ENCODE measurements at regions not wholly inside any gene's neighbourhood (a gene's known extent, or its start where the extent isn't known, plus 50 kb on each side); places are given as distances from the start of the nearest gene placed in this dataset.
A peak's percentile ranks its signal among the peaks of the same experiment; 100 is the strongest.

DNA sequence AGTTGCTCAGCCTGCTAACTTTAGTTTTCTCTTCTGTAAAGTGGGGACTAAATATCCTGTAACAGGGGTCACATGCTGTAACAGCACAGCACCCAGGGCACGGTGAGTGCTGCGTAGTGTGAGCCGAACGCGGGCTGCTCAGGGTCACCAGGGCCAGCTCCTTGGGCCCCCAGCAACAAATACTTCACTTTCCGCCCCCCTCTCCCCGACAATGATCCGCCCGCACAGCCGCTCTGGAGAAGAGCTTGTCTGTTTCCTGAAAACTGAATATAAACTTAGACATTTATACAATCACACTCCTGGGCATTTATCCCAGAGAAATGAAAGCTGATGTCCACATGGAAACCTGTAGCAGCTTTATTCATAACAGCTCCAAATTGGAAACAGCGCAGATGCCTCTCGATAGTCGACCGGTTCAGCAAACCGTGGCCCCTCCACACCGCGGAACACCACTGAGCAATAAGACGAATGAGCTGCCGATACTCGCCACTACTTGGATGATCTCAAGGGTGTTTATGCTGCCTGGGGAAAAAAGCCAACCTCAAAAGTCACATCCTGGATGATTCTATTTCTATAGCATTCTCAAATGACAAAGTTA, 267.2 kb downstream of the PARN start:
- DNase-seq (ENCODE audit: low read depth in 2 of 3, low spot score in 2 of 3), result no peak

GRCh38 chr16:14360326-14361037, 269.6 kb downstream of the PARN start:
- no peak for DNase-seq (ENCODE audit: low read depth in 2 of 3, low spot score in 2 of 3)

- no peak for DNase-seq (ENCODE audit: low read depth in 2 of 3, low spot score in 2 of 3)
These were observed 271.3 kb downstream of the PARN start for GRCh38 chr16:14358697-14359305.

DNA sequence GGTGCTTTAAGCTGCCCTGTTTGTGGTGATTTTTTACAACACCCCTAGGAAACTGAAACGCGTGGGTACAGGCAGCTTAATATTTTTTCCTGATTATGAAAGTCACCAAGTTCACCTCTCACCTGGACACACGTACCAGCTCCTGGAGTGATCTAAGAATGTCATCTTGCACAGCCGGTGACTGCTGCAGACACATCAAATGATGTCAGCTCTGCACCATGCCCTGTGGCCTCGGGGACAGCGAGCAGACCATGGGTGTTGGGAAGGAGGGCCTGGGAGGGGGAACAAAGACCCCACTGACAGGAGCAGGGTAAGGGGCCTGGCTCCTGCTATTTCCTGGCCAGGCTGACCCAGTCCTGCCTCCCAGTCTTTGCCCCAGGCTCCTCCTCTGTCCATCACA, 272.7 kb downstream of the PARN start:
- DNase-seq (ENCODE audit: low read depth in 2 of 3, low spot score in 2 of 3), result no peak

- DNase-seq (ENCODE audit: low read depth in 2 of 3, low spot score in 2 of 3), result no peak
These were observed 274.0 kb downstream of the PARN start for GRCh38 chr16:14356064-14356463.

DNA sequence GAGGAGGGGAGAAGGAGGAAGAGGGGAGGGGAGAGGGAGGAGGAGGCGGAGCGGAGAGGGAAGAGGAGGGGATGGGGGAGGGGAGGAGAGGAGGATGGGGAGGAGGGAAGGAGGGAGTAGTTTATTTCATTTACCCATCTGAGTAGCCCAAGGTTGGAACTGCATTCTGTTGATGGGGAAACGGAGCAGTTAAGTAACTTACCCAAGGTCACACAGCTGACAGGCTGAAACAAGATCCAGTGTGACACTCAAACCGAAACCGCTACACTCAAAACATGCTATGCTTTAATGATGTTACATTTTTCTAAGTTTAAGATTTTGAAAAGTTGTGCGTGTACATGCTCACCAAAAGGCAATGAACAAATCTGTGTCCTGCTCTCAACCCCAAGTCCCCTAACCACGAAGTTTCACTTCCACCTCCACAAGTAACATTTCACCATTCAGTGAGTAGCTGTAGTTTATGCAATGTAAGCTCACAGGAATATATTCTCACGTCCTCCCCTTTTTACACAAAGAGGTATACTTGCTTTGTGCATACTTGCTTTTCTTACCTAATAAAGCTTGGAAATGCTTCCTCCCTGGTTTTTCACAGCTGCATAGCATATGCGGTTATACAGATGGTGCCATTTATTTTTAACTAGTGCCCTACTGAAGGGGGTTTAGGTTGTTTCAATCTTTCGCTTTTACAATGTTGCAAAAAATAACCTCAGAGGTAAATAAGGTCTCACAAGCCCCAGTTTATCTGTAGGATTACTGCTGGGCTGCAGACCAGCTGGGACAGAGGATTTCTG, 275.3 kb downstream of the PARN start:
- peak in 2 of 3 donors; percentile 5 to 18 for DNase-seq (ENCODE audit: low read depth in 2 of 3, low spot score in 2 of 3)

DNA sequence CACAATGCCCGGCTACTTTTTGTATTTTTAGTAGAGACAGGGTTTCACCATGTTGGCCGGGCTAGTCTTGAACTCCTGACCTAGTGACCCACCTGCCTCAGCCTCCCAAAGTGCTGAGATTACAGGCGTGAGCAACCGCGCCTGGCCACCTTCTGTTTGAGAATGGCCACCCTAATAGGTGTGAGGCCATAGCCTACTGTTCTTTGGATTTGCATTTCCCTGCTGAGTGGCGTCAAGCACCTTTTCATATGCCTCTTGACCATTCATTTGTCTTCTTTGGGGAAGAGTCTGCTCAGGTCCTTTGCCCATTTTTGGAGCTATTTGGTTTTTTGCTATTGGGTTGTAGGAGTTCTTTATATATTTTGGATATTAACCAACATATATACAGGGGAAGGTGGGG, 276.7 kb downstream of the PARN start:
- no peak for DNase-seq (ENCODE audit: low read depth in 2 of 3, low spot score in 2 of 3)

- no peak for DNase-seq (ENCODE audit: low read depth in 2 of 3, low spot score in 2 of 3)
These were observed 278.4 kb downstream of the PARN start for GRCh38 chr16:14351647-14352046.

- DNase-seq (ENCODE audit: low read depth in 2 of 3, low spot score in 2 of 3), result no peak
These were observed 279.4 kb downstream of the PARN start for GRCh38 chr16:14350626-14351025.

GRCh38 chr16:14350081-14350480, 279.0 kb downstream of the MRTFB start:
- no peak for DNase-seq (ENCODE audit: low read depth in 2 of 3, low spot score in 2 of 3)

DNA sequence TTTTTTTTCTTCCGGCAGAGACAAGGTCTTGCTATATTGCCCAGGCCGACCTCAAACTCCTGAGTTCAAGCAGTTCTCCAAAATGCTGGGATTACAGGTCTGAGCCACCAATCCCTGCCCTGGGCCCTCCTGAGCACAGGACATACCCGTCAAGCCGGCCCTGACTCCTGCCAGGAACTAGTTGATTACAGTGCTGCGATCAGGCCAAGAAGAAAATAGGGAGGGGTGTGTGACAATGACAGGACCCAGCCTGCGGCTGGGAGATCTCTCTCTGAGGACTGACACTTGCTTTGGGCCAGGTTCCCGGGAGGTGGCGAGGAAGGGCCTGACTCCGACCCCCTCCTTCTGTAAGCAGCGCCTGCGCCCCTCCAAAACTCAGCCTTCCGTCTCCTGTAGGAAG, 276.6 kb downstream of the MRTFB start:
- no peak for DNase-seq (ENCODE audit: low read depth in 2 of 3, low spot score in 2 of 3)

DNA sequence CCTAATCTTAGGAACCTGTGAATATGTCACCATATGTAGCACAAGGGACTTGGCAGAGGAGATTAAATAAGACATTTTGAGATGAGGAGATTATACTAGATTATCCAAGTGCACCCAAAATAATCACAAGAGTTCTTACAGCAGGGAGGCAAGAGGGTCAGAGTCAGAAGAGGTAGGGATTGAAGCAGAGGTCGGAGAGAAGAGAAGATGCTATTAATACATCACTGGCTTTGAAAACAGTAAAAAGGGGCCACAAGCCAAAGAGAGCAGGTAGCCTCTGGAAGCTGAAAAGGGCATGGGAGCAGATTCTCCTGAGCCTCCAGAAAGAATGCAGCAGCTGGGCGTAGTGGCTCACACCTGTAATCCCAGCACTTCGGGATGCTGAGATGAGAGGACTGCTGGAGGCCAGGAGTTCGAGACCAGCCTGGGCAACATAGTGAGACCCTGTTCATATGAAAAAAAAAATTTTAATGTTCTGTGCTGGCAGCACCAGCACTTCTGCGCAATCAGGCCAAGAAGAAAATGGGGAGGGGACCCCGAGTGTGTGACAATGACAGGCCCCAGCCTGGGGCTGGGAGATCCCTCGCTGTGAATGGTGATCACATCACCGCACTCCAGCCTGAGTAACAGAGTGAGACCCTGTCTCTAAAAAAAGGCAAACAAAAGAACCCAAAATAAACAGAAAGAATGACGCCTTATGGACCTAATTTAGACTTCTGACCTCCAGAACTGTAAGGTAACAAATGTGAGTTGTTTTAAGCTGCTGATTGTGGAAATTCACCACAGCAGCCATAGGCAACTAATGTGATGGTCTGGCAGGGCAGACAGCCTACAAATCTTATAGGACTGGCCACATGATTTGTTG, 275.4 kb downstream of the MRTFB start:
- no peak for DNase-seq (ENCODE audit: low read depth in 2 of 3, low spot score in 2 of 3)

- no peak for DNase-seq (ENCODE audit: low read depth in 2 of 3, low spot score in 2 of 3)
These were observed 274.5 kb downstream of the MRTFB start for GRCh38 chr16:14345512-14346115.

DNA sequence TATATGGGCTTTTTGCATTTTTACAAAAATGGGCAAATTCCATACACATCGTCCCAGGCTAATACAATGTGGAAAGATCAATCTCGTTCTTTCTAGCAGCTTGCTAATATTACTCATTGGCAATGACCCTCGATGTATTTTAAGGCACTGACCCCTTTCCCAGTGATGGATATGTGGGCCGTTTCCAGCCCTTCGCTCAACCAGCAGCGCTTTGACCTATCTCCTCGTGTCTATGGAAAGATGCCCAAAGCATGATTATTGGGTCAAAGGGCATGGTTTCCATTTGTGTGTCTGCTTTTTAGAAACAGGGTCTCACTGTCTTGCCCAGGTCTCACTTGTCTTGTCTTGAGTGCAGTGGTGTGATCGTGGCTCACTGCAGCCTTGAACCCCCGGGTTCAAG, 273.8 kb downstream of the MRTFB start:
- no peak for DNase-seq (ENCODE audit: low read depth in 2 of 3, low spot score in 2 of 3)

GRCh38 chr16:14344292-14344691, 273.2 kb downstream of the MRTFB start:
- DNase-seq (ENCODE audit: low read depth in 2 of 3, low spot score in 2 of 3), result no peak

- DNase-seq (ENCODE audit: low read depth in 2 of 3, low spot score in 2 of 3), result no peak
These were observed 270.5 kb downstream of the MRTFB start for GRCh38 chr16:14341324-14342225.

DNA sequence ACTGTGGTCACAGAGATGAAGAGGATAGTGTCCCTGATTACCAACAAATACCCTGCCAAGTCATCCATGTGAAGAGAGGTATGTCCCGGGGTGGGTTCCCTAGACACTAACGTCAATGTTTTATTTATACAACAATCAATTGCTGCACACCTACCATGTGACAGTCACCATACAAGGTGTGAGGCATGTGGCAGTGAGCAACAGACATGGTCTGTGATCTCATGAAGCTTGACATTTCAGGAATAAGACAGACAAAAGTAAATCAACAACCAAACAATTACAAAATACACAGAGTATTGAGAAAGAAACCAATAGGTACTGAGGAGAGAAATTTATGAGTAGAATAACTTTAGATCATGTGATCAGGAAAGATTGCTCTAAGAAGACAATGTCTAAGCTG, 268.6 kb downstream of the MRTFB start:
- no peak for DNase-seq (ENCODE audit: low read depth in 2 of 3, low spot score in 2 of 3)

GRCh38 chr16:14338969-14339368, 267.9 kb downstream of the MRTFB start:
- no peak for DNase-seq (ENCODE audit: low read depth in 2 of 3, low spot score in 2 of 3)

DNA sequence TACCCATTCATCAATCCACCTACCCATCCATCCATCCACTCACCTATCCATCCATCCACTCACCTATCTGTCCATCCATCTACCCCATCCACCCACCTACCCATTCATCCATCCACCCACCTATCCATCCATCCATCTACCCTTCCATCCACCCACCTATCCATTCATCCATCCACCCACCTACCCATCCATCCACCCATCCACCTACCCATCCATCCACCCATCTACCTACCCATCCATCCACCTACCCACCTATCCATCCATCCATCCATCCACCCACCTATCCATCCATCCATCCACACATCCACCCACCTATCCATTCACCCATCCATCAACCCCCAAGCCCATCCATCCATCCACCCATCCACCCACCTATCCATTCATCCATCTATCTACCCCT, 267.1 kb downstream of the MRTFB start:
- no peak for DNase-seq (ENCODE audit: low read depth in 2 of 3, low spot score in 2 of 3)
